OCI-LY1 (cell line): ENCODE measurements at regions not wholly inside any gene's neighbourhood (a gene's known extent, or its start where the extent isn't known, plus 50 kb on each side); places are given as distances from the start of the nearest gene placed in this dataset.

Experiments
- H2AFZ ChIP-seq: fragments of 200-600 bp; sonication (generic), shearing (Covaris generic); 2 replicates; pipeline ENCODE4 v1.6.0; 2014; ENCODE audit warnings: antibody characterized with exemption, mild to moderate bottlenecking, low read length
- H3F3A ChIP-seq: fragments of 200-600 bp; sonication (generic), shearing (Covaris generic); 2 replicates; pipeline ENCODE4 v1.6.0; 2014; ENCODE audit warnings: mild to moderate bottlenecking, antibody characterized with exemption, low read length, moderate library complexity; ENCODE audit not compliant: insufficient read depth
- H3K27ac ChIP-seq: fragments of 200-600 bp; sonication (generic); 2 replicates; pipeline ENCODE4 v1.5.1; 2014; ENCODE audit warnings: low read length, mixed run types, mild to moderate bottlenecking, low read depth; ENCODE audit not compliant: poor library complexity, severe bottlenecking
- H3K27me3 ChIP-seq: fragments of 200-600 bp; sonication (generic); 2 replicates; pipeline ENCODE4 v1.6.0; 2014; ENCODE audit warnings: antibody characterized with exemption, mild to moderate bottlenecking, low read length, moderate library complexity; ENCODE audit not compliant: insufficient read depth
- H3K36me3 ChIP-seq: fragments of 200-600 bp; sonication (generic); 2 replicates; pipeline ENCODE4 v1.6.1; 2014; ENCODE audit warnings: mild to moderate bottlenecking, antibody characterized with exemption, low read length, moderate library complexity, mixed read lengths; ENCODE audit not compliant: insufficient read depth
- H3K4me1 ChIP-seq: fragments of 200-600 bp; sonication (generic); 2 replicates; pipeline ENCODE4 v1.5.1; 2014; ENCODE audit warnings: mild to moderate bottlenecking, low read length, moderate library complexity; ENCODE audit not compliant: insufficient read depth, severe bottlenecking
- H3K4me2 ChIP-seq: fragments of 200-600 bp; sonication (generic), shearing (Covaris generic); 2 replicates; pipeline ENCODE4 v1.6.1; 2014; ENCODE audit warnings: low read length
- H3K4me3 ChIP-seq: fragments of 200-600 bp; sonication (generic); 2 replicates; pipeline ENCODE4 v1.5.1; 2014; ENCODE audit warnings: low read length, low read depth, mild to moderate bottlenecking, mixed read lengths; ENCODE audit not compliant: poor library complexity, severe bottlenecking
- H3K79me2 ChIP-seq: fragments of 200-600 bp; shearing (Covaris generic); 2 replicates; pipeline ENCODE4 v1.6.1; 2016; ENCODE audit warnings: mixed run types, low read length, mixed read lengths; ENCODE audit not compliant: insufficient read depth
- H3K9ac ChIP-seq: fragments of 200-600 bp; sonication (generic), shearing (Covaris generic); 2 replicates; pipeline ENCODE4 v1.6.1; 2014; ENCODE audit warnings: mild to moderate bottlenecking, low read length, mixed read lengths
- H3K9me2 ChIP-seq: fragments of 200-600 bp; sonication (generic), shearing (Covaris generic); 2 replicates; pipeline ENCODE4 v1.6.1; 2014; ENCODE audit warnings: low read depth, mild to moderate bottlenecking, low read length, mixed read lengths
- H3K9me3 ChIP-seq: fragments of 200-600 bp; shearing (Covaris generic); 2 replicates; pipeline ENCODE4 v1.6.1; 2014; ENCODE audit warnings: low read length, mixed read lengths
- H4K20me1 ChIP-seq: fragments of 200-600 bp; sonication (generic), shearing (Covaris generic); 2 replicates; pipeline ENCODE4 v1.6.0; 2016; ENCODE audit warnings: mild to moderate bottlenecking, low read length; ENCODE audit not compliant: insufficient read depth
- CTCF ChIP-seq: fragments of 200-600 bp; sonication (generic), shearing (Covaris generic); IDR thresholded peaks from 2 replicates; pipeline ENCODE4 v1.5.1; 2017; ENCODE audit warnings: mild to moderate bottlenecking, antibody characterized with exemption, low read length, moderate library complexity, mixed read lengths
- EZH2 ChIP-seq: fragments of 200-600 bp; sonication (generic), shearing (Covaris generic); IDR thresholded peaks from 2 replicates; pipeline ENCODE4 v1.8.0; 2017; ENCODE audit warnings: borderline replicate concordance, mixed run types, mild to moderate bottlenecking, antibody characterized with exemption, low read length, moderate library complexity, mixed read lengths

GRCh38 chr11:23997356-23997755 is 499.5 kb upstream of the LUZP2 start:
- no peak overlapping the region for H2AFZ ChIP-seq

GRCh38 chr11:24005202-24005876 is 491.5 kb upstream of the LUZP2 start:
- no peak for TF ChIP-seq CTCF
- no peak for TF ChIP-seq EZH2
- no peak overlapping the region for H2AFZ ChIP-seq

More at GRCh38 chr11:23997356-23997755, 499.5 kb upstream of the LUZP2 start:
- no peaks in the 10 kb centered on the region for H3K36me3 ChIP-seq
- no peaks in the 10 kb centered on the region for H4K20me1 ChIP-seq
- H3K27ac ChIP-seq: no peak overlapping the region
- H3K27me3 ChIP-seq: no peaks in the 10 kb centered on the region
- no peaks in the 10 kb centered on the region for H3K79me2 ChIP-seq
- no peak overlapping the region for H3K9ac ChIP-seq
- no peak for TF ChIP-seq CTCF
- TF ChIP-seq EZH2: no peak
- H3K4me1 ChIP-seq: no peaks in the 10 kb centered on the region
- H3F3A ChIP-seq: no peaks in the 10 kb centered on the region
- no peak overlapping the region for H3K4me3 ChIP-seq
- H3K9me2 ChIP-seq: no peaks in the 10 kb centered on the region; the same call in 1 of the 2 replicates
- H3K9me3 ChIP-seq: no peaks in the 10 kb centered on the region
- H3K4me2 ChIP-seq: no peak overlapping the region

GRCh38 chr11:24043842-24044241 is 453.0 kb upstream of the LUZP2 start:
- no peak overlapping the region for H3K4me3 ChIP-seq
- no peaks in the 10 kb centered on the region for H3K79me2 ChIP-seq
- H3K9ac ChIP-seq: no peak overlapping the region
- no peak overlapping the region for H3K4me2 ChIP-seq
- H3K27ac ChIP-seq: no peak overlapping the region
- no peaks in the 10 kb centered on the region for H3K9me3 ChIP-seq
- no peak for TF ChIP-seq CTCF
- no peak for TF ChIP-seq EZH2
- no peaks in the 10 kb centered on the region for H3K27me3 ChIP-seq
- H3K4me1 ChIP-seq: no peaks in the 10 kb centered on the region
- no peaks in the 10 kb centered on the region for H3K9me2 ChIP-seq
- no peaks in the 10 kb centered on the region for H3F3A ChIP-seq
- H2AFZ ChIP-seq: no peak overlapping the region
- no peaks in the 10 kb centered on the region for H4K20me1 ChIP-seq
- H3K36me3 ChIP-seq: no peaks in the 10 kb centered on the region

More at GRCh38 chr11:24005202-24005876, 491.5 kb upstream of the LUZP2 start:
- Histone ChIP-seq H3K4me1 (no peaks in the 10 kb centered on the region), H3F3A (no peaks in the 10 kb centered on the region), H3K9me2 (no peaks in the 10 kb centered on the region; the same call in 1 of the 2 replicates), H3K27ac (no peak overlapping the region), H3K4me2 (no peak overlapping the region), H3K79me2 (no peaks in the 10 kb centered on the region), H3K4me3 (no peak overlapping the region), H3K27me3 (no peaks in the 10 kb centered on the region), H3K36me3 (no peaks in the 10 kb centered on the region), H3K9ac (no peak overlapping the region), H3K9me3 (no peaks in the 10 kb centered on the region), H4K20me1 (no peaks in the 10 kb centered on the region)
